K562 (cell line): ENCODE measurements at regions not wholly inside any gene's neighbourhood (a gene's known extent, or its start where the extent isn't known, plus 50 kb on each side); places are given as distances from the start of the nearest gene placed in this dataset.

Experiments
- SRSF1 ChIP-seq: fragments of 200-400 bp; formaldehyde crosslinking; IDR thresholded peaks from 2 replicates; pipeline ENCODE4 v1.6.1; 2017; ENCODE audit warnings: mild to moderate bottlenecking, low read depth, low read length, moderate library complexity
- ZNF12 ChIP-seq: sonication (generic); formaldehyde crosslinking; IDR thresholded peaks from 2 replicates; pipeline ENCODE4 v1.4.0; 2020; ENCODE audit warnings: mild to moderate bottlenecking, missing genetic modification reagents

GRCh38 chr15:26082221-26083109 lies 219.3 kb upstream of the ATP10A start:
- no peak for TF ChIP-seq ZNF12 (CRISPR knock-in tag)
- no peak for TF ChIP-seq SRSF1
